ENCODE measurements at regions not wholly inside any gene's neighbourhood (a gene's known extent, or its start where the extent isn't known, plus 50 kb on each side); places are given as distances from the start of the nearest gene placed in this dataset.

DNA sequence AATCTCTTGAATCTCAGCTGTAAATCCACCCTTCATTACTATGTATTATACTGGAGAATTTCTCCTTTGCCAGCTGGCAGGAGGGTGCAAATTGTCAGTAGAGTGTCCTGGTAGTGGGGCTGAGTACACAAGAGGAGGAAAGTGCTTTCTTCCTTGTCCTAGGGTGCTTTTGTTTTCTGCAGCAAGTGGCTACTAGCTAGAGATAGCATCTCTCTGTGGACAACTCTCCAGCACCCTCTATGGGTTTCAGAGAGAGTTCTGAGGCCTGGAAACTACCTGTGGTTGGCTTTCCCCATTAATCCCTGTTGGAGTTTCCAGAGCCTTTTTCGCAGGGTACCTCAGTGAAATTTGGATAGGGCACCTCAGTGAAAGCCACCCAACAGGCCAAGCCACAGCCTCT lies 422.5 kb upstream of the RGS17 start:
- no CpG with 5 or more reads among the region's 1 CpG for WGBS, 2 experiments (ENCODE audit: extremely low coverage in 2 of 2, insufficient read length in 1 of 2)
- H3K36me3 ChIP-seq (ENCODE audit: control insufficient read depth, insufficient read depth, low read length), result no peaks in the 10 kb centered on the region
- no peaks in the 10 kb centered on the region for H3K79me1 ChIP-seq (ENCODE audit: low read depth in 1 of 2, low read length in 2 of 2)
- H4K5ac ChIP-seq (ENCODE audit: low read depth, low read length), result no peak overlapping the region
- no peak overlapping the region for H4K91ac ChIP-seq (ENCODE audit: insufficient read depth, low read depth, low read length)
- DNase-seq (no peak), ATAC-seq (ENCODE audit: low read depth) (no peak)
- H2BK15ac ChIP-seq (ENCODE audit: low read depth, low read length), result no peak overlapping the region
- dilution Hi-C loops (cut with HindIII; ENCODE audit: low sequenced_read_pairs, unreplicated experiment) (no loop called here), intact Hi-C loops (cut with micrococcal nuclease) (no loop called here), in situ Hi-C loops (cut with MboI; ENCODE audit: low sequenced_read_pairs) (no loop called here)
- peaks cover 3% of the 10 kb centered on the region for H3K9me3 ChIP-seq (ENCODE audit: control insufficient read depth, insufficient read depth, low read length)
- H3K4me3 ChIP-seq (ENCODE audit: insufficient read depth, low read depth, low read length), result no peak overlapping the region
- no peak overlapping the region for H3K14ac ChIP-seq (replicated peaks; ENCODE audit: low read depth, low read length)
- no peak overlapping the region for H3K23ac ChIP-seq (ENCODE audit: low read depth, low read length)
- no TSS peak for BruUV-seq (replicated peaks)
- H3K27me3 ChIP-seq (ENCODE audit: control insufficient read depth, insufficient read depth, low read length), result no peaks in the 10 kb centered on the region
- H3K9me1 ChIP-seq (ENCODE audit: insufficient read depth, low read length), result no peaks in the 10 kb centered on the region
- H3K4ac ChIP-seq (ENCODE audit: low read depth, low read length), result no peak overlapping the region
- H3K56ac ChIP-seq (ENCODE audit: extremely low read depth, insufficient read depth, low read length), result no peak overlapping the region
- no peak overlapping the region for H2BK120ac ChIP-seq (ENCODE audit: low read depth, low read length)
- H3K4me2 ChIP-seq (ENCODE audit: low read depth, low read length), result no peak overlapping the region
- no peak overlapping the region for H3K18ac ChIP-seq (ENCODE audit: low read depth, low read length)
- no peaks in the 10 kb centered on the region for H4K20me1 ChIP-seq (ENCODE audit: insufficient read depth, low read length)
- no peak overlapping the region for H2BK20ac ChIP-seq (ENCODE audit: low read depth, low read length)
- no peak overlapping the region for H2AK9ac ChIP-seq (replicated peaks; ENCODE audit: low read depth, low read length, poor library complexity)
- no peaks in the 10 kb centered on the region for H3K4me1 ChIP-seq (ENCODE audit: control insufficient read depth, insufficient read depth, low read length)
- H2AK5ac ChIP-seq (ENCODE audit: low read depth, low read length), result no peak overlapping the region
- ChIA-PET POLR2A (ENCODE audit: unreplicated experiment) (no interaction called here), CTCF (no interaction called here)
- H3K9ac ChIP-seq (ENCODE audit: low read depth, low read length), result no peak overlapping the region
- no peak overlapping the region for H2AFZ ChIP-seq (replicated peaks; ENCODE audit: low read length, poor library complexity)
- H4K8ac ChIP-seq (ENCODE audit: low read depth in 2 of 2, low read length in 2 of 2), result no peak overlapping the region
- TF ChIP-seq, protein P1, sequence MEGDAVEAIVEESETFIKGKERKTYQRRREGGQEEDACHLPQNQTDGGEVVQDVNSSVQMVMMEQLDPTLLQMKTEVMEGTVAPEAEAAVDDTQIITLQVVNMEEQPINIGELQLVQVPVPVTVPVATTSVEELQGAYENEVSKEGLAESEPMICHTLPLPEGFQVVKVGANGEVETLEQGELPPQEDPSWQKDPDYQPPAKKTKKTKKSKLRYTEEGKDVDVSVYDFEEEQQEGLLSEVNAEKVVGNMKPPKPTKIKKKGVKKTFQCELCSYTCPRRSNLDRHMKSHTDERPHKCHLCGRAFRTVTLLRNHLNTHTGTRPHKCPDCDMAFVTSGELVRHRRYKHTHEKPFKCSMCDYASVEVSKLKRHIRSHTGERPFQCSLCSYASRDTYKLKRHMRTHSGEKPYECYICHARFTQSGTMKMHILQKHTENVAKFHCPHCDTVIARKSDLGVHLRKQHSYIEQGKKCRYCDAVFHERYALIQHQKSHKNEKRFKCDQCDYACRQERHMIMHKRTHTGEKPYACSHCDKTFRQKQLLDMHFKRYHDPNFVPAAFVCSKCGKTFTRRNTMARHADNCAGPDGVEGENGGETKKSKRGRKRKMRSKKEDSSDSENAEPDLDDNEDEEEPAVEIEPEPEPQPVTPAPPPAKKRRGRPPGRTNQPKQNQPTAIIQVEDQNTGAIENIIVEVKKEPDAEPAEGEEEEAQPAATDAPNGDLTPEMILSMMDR (conservative IDR thresholded peaks at IDR 0.05; ENCODE audit: low read depth, low read length), result no peak
- TF ChIP-seq MAZ (IDR thresholded peaks at IDR 0.05; ENCODE audit: borderline replicate concordance, low read depth, low read length) (no peak), NFE2L2 (IDR thresholded peaks at IDR 0.05; ENCODE audit: low read depth, low read length) (no peak), FOS (IDR thresholded peaks at IDR 0.05; ENCODE audit: low read depth, low read length) (no peak), BHLHE40 (IDR thresholded peaks at IDR 0.05; ENCODE audit: low read depth, low read length) (no peak), CHD1 (IDR thresholded peaks at IDR 0.05; ENCODE audit: low read depth, low read length) (no peak)
- TF ChIP-seq, protein P2, sequence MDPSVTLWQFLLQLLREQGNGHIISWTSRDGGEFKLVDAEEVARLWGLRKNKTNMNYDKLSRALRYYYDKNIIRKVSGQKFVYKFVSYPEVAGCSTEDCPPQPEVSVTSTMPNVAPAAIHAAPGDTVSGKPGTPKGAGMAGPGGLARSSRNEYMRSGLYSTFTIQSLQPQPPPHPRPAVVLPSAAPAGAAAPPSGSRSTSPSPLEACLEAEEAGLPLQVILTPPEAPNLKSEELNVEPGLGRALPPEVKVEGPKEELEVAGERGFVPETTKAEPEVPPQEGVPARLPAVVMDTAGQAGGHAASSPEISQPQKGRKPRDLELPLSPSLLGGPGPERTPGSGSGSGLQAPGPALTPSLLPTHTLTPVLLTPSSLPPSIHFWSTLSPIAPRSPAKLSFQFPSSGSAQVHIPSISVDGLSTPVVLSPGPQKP (IDR thresholded peaks at IDR 0.05; ENCODE audit: borderline replicate concordance, low read depth, low read length), result no peak
- H3K27ac ChIP-seq (ENCODE audit: insufficient read depth, low read length), result no peak overlapping the region
- H2BK5ac ChIP-seq (ENCODE audit: low read depth, low read length, poor library complexity, severe bottlenecking), result no peak overlapping the region
